ENCODE measurements at regions not wholly inside any gene's neighbourhood (a gene's known extent, or its start where the extent isn't known, plus 50 kb on each side); places are given as distances from the start of the nearest gene placed in this dataset.

DNA sequence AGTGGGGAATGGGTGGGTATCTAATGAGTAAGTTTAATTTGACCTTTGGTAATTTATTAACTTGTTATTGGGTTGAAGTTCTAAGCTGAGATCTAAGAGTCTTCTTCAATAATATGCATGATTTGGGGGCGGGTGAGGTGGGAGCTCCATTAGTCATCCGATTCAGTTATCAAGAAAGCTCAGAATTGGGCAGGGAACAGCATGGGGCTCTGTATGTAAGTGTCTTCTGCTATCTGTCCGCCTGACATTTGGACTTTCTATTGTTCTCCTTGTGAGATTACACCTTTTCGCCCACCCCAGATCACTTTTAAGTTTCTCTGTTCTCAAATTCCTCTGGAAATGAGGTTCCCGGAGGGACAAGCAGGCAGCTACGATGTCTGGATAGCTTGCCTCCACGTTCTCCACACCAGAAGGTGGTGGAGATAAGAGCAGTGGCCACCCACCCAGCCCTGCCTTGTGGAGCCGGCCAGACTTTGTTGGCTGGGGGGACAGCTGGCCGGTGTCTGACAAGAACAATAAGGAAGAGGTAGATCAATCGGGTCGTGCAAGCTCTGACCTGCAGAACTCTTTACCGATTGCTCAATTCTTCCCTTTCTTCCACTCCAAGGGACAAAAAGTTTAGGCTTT is 75.5 kb upstream of the GATA6 start:
- TF ChIP-seq, protein P1, sequence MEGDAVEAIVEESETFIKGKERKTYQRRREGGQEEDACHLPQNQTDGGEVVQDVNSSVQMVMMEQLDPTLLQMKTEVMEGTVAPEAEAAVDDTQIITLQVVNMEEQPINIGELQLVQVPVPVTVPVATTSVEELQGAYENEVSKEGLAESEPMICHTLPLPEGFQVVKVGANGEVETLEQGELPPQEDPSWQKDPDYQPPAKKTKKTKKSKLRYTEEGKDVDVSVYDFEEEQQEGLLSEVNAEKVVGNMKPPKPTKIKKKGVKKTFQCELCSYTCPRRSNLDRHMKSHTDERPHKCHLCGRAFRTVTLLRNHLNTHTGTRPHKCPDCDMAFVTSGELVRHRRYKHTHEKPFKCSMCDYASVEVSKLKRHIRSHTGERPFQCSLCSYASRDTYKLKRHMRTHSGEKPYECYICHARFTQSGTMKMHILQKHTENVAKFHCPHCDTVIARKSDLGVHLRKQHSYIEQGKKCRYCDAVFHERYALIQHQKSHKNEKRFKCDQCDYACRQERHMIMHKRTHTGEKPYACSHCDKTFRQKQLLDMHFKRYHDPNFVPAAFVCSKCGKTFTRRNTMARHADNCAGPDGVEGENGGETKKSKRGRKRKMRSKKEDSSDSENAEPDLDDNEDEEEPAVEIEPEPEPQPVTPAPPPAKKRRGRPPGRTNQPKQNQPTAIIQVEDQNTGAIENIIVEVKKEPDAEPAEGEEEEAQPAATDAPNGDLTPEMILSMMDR (IDR thresholded peaks at IDR 0.05; ENCODE audit: low read depth, low read length, missing control alignments) = no peak
- no peak overlapping the region for H3K4me3 ChIP-seq (ENCODE audit: low read depth, low read length)
- no peak for DNase-seq (ENCODE audit: low read depth)

DNA sequence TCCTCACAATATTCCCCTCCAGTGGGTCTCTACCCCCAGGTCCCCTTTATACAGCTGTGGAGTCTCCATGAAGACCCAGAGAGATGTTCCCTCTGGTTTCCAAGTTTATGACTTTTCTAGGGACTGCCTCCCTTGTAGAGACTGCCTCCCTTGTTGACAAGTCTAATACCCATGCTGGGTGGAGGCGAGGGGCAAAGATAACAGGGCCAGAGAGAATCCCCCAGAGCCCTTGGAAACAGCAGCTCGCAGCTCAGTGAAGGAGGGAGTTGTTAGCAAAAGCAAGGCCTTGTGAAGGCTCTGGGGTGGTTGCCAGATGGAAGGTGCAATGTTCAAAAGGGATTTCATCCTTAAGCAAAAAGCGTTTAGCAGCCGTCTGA is 75.0 kb upstream of the GATA6 start:
- DNase-seq (ENCODE audit: low read depth) = no peak
- H3K4me3 ChIP-seq (ENCODE audit: low read depth, low read length) = no peak overlapping the region
- TF ChIP-seq, protein P1 (IDR thresholded peaks at IDR 0.05; ENCODE audit: low read depth, low read length, missing control alignments) = no peak

DNA sequence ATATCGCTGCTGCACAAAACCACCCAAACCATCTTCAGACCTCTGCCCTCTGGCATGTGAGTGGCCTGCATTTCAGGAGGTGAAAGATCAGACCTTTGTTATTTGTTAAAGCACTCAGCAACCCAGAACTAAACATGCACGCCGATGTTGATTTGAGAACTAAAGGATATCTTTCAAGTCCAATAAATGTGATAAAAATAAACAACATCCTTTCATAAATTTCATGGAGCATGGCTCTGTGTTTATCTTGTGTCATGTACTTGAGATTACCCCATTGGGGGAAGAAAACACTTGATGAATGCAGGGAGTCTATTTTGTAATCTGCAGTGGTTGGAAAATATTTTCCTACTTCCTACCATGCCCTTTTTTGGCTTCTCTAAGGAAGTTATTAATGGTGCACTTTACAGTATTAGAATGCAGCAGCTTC is 70.8 kb upstream of the GATA6 start:
- no peak overlapping the region for H3K4me3 ChIP-seq (ENCODE audit: low read depth, low read length)
- DNase-seq (ENCODE audit: low read depth) = no peak
- TF ChIP-seq, protein P1 (IDR thresholded peaks at IDR 0.05; ENCODE audit: low read depth, low read length, missing control alignments) = no peak

DNA sequence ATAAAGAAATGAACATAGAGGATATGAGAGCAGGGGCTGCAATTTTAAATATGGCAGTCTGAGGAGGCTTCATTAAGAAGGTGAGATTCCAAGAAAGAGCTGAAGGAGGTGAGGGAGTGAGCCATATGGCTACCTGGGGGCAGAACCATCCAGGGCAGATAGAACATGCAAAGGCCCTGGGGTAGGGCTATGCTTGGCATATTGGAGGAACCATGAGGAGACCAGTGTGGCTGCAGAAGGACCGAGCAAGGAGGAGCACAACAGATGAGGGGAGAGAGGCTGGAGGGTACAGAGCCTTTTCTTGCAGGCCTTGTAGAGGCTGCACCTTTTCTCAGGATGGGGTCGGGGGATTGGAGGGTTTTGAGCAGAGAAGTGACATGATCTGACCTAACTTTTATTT is 69.5 kb upstream of the GATA6 start:
- no peak for DNase-seq (ENCODE audit: low read depth)
- no peak overlapping the region for H3K4me3 ChIP-seq (ENCODE audit: low read depth, low read length)
- TF ChIP-seq, protein P1 (IDR thresholded peaks at IDR 0.05; ENCODE audit: low read depth, low read length, missing control alignments) = no peak

GRCh38 chr18:22101731-22102130 is 67.7 kb upstream of the GATA6 start:
- H3K4me3 ChIP-seq (ENCODE audit: low read depth, low read length) = no peak overlapping the region
- DNase-seq (ENCODE audit: low read depth) = no peak
- TF ChIP-seq, protein P1 (IDR thresholded peaks at IDR 0.05; ENCODE audit: low read depth, low read length, missing control alignments) = no peak

DNA sequence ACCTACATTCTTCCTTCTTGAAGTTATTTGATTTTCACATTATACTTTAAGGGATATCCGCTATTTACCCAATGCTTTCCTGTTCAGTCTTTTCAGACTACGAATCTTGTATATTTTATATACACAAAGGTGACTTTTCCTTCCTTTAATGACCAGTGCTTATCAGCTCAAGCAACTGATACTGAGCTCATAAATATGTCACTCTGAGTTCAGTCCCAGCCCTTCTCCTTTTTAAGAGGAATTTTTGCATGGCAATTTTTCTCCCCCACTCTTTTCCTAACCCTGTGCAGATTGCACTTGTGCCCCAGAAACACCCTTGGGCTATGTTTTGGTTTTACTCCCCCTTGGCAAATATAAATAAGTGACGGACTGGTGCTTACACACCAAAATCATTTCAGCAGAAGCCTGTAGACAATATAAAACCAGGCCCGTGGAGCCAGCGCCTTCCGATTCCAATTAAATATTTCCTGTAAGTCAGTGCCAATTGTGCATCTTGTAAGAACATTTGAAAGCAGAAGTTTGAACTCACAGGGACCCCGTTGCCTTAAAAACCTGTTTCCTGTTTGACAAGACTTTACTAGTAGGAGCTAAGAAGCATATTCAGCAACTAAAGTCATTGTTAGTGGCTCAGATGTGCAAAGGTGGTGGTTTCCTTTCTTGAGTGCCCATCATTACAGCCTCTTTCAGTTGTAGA is 66.3 kb upstream of the GATA6 start:
- H3K4me3 ChIP-seq (ENCODE audit: low read depth, low read length) = no peak overlapping the region

More for the DNA sequence above, 66.3 kb upstream of the GATA6 start:
- TF ChIP-seq, protein P1 (IDR thresholded peaks at IDR 0.05; ENCODE audit: low read depth, low read length, missing control alignments) = no peak
- DNase-seq (ENCODE audit: low read depth) = no peak
